ENCODE measurements at regions not wholly inside any gene's neighbourhood (a gene's known extent, or its start where the extent isn't known, plus 50 kb on each side); places are given as distances from the start of the nearest gene placed in this dataset.

DNA sequence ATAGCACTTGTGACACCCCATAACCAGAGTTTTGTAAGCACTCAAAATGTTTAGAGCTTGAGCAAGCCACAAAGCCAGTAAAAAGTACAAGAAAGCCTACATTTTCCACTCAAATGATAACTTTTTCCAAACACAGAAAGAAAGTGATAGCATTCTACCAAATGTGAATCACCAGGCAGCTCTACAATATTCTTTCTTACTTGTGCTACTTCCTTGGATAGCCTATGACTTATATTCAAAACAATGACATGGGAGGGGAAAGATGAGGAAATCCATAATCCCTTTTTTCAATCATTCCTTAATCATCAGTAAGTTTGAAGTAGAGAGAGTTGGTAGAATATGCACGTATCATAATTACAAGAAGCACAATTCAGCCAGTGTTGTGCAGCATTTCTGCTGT, 650.8 kb upstream of the PCDH9 start:
- no peak for TF ChIP-seq CTCF (IDR thresholded peaks at IDR 0.05; ENCODE audit: low read depth, low read length)
- H3K4me3 ChIP-seq (ENCODE audit: low read depth, low read length) = no peak overlapping the region

DNA sequence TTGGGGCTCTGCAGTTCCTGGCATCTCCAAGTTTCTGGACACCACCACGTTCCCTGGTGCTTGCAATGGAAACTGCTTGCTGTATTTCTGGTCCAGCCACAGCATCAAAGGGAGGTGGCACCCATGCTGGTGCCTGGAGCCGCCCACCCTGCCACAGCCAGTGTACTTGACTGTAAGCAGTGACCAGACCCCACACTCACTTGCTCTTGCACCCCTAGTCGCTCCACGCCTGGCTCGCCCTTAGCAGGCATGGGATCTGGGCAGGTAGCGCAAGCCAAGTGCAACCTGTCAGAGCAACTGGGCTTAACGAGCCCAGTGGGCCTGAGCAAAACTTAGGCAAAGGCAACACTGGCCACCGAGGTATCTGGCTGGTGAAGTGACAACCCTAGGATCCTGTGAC, 648.2 kb upstream of the PCDH9 start:
- no peak for TF ChIP-seq CTCF (IDR thresholded peaks at IDR 0.05; ENCODE audit: low read depth, low read length)
- H3K4me3 ChIP-seq (ENCODE audit: low read depth, low read length) = no peak overlapping the region

GRCh38 chr13:67877031-67877430, 646.9 kb upstream of the PCDH9 start:
- H3K4me3 ChIP-seq (ENCODE audit: low read depth, low read length) = no peak overlapping the region
- no peak for TF ChIP-seq CTCF (IDR thresholded peaks at IDR 0.05; ENCODE audit: low read depth, low read length)

DNA sequence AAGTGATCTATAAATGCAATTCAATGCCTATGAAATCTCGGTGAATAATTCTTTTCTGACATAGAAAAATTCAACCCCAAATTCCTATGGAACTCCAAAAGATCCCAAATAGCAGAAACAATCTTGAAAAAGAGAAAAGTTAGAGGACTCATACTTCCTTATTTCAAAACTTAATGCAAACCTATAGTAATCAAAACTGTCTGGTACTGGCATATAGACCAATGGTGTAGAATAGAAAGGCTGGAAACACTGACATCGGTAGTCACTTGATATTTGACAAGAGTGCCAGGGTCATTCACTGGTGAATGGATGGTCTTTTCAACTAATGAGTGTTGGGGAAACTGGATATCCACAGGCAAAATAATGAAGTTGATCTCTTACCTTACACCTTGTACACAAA, 637.1 kb upstream of the PCDH9 start:
- no peak for TF ChIP-seq CTCF (IDR thresholded peaks at IDR 0.05; ENCODE audit: low read depth, low read length)
- no peak overlapping the region for H3K4me3 ChIP-seq (ENCODE audit: low read depth, low read length)

DNA sequence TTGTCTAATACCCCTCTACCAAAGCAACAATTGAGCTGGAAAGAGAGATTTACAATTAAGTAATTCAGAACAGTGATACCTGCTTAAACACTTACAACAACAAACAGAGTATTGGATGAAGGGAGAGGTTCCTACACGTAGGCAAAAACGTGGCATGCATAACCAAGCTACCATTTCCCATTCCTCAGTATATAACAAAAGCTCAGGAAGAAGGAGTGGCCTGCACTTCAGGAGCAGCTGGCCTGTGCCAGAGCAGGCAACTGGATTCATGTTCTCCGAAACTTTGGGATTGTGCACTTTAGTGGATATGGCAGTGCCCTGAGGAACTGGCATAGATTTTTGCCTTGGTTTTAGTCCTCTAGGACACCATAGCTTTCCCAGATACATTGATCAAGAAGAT, 630.2 kb upstream of the PCDH9 start:
- H3K4me3 ChIP-seq (ENCODE audit: low read depth, low read length) = no peak overlapping the region
- TF ChIP-seq CTCF (IDR thresholded peaks at IDR 0.05; ENCODE audit: low read depth, low read length) = no peak

- no peak for TF ChIP-seq CTCF (IDR thresholded peaks at IDR 0.05; ENCODE audit: low read depth, low read length)
- H3K4me3 ChIP-seq (ENCODE audit: low read depth, low read length) = no peak overlapping the region
Observed at GRCh38 chr13:67859904-67860303, 629.8 kb upstream of the PCDH9 start.

DNA sequence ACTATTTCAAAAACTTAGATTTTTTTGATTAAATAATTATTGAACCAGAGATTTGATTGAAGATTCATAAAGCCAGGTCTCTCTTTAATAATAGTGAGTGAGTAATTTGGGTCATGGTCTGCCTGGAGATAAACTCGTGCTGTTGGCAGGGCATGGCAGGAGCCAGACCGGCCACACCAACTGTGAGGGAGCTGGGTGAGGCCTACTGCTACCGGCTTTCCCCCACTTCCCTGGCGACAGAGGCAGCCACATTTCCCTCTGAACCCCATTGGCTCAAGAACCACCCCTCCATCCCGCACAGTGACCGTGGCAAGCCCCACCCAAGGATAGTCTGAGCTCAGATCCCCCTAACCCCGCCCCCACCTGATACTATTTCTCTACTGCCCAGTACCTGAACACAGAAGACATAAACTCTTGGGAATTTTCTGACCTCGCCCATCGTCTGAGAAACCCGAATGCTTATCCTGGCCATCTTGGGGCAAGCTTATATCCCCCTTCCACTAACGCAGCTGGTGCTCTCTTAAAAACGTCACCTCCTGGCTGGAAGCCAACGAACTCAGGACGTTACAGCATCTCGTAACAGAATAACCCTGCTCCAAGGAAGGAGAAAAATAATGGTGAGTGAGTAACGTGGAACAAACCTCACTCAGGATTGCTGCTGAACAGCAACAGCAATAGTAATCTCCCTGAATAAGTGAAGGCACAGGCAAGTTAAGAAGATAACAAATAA, 627.6 kb upstream of the PCDH9 start:
- no peak for TF ChIP-seq CTCF (IDR thresholded peaks at IDR 0.05; ENCODE audit: low read depth, low read length)
- no peak overlapping the region for H3K4me3 ChIP-seq (ENCODE audit: low read depth, low read length)

Measured in WI38 (cell line).